Stomach (tissue), 8 donors: ENCODE measurements at regions not wholly inside any gene's neighbourhood (a gene's known extent, or its start where the extent isn't known, plus 50 kb on each side); places are given as distances from the start of the nearest gene placed in this dataset.

Experiments used
- DNase-seq, 2 donors: peaks; one replicate each; pipeline versions ENCODE4 v3.0.0 to v3.0.0-alpha.2; 2013 to 2019
- H3K27ac ChIP-seq, 5 donors: fragments of 200-600 bp in 4 of 5; sonication (generic) in 4 of 5; one replicate each; pipeline ENCODE4 v1.5.1; 2013 to 2019; ENCODE audit warnings: mild to moderate bottlenecking in 1 of 5, moderate library complexity in 1 of 5
- H3K27me3 ChIP-seq, 3 donors: fragments of 200-600 bp; sonication (generic); one replicate each; pipeline ENCODE4 v1.5.1; 2017 to 2019; ENCODE audit warnings: mixed run types in 1 of 3
- H3K36me3 ChIP-seq, 4 donors: fragments of 200-600 bp; sonication (generic); 1 replicate in 3 of 4; 2 replicates in 1 of 4; pipeline ENCODE4 v1.5.1; 2016 to 2019
- H3K4me1 ChIP-seq, 4 donors: fragments of 200-600 bp; sonication (generic); one replicate each; pipeline ENCODE4 v1.5.1; 2016 to 2019
- H3K4me3 ChIP-seq, 4 donors: fragments of 200-600 bp; sonication (generic) in 3 of 4; one replicate each; pipeline ENCODE4 v1.5.1; 2016 to 2019; ENCODE audit warnings: mild to moderate bottlenecking in 1 of 4
- H3K9me3 ChIP-seq, 4 donors: fragments of 200-600 bp; sonication (generic); one replicate each; pipeline ENCODE4 v1.5.1; 2016 to 2019
- CTCF ChIP-seq, 7 experiments: fragments of 450-650 bp in 4 of 7; fragments of 200-600 bp in 3 of 7; sonication (generic) in 3 of 7; IDR thresholded peaks; one replicate each; pipeline ENCODE4 v1.5.1; 2016 to 2019; ENCODE audit warnings: antibody characterized with exemption in 7 of 7, control low read depth in 2 of 7, mild to moderate bottlenecking in 1 of 7
- EP300 ChIP-seq: sonication (generic); formaldehyde crosslinking; IDR thresholded peaks from one replicate; pipeline ENCODE4 v1.6.1; 2017; ENCODE audit warnings: antibody characterized with exemption
- POLR2A ChIP-seq, 4 donors: fragments of 450-650 bp; IDR thresholded peaks; one replicate each; pipeline ENCODE4 v1.6.1; 2016; ENCODE audit warnings: antibody characterized with exemption in 4 of 4, control low read depth in 2 of 4, mild to moderate bottlenecking in 1 of 4, moderate library complexity in 1 of 4
- POLR2AphosphoS5 ChIP-seq, 3 donors: sonication (generic); formaldehyde crosslinking; IDR thresholded peaks; one replicate each; pipeline ENCODE4 v1.6.1; 2016; ENCODE audit warnings: antibody characterized with exemption in 3 of 3
- WGBS, 5 donors: extraction: QIAGEN DNeasy Blood & Tissue Kit in 3 of 5; methylation state at CpG; one replicate each; pipeline versions ENCODE4 v1.1.5 to v1.1.7; 2013 to 2018; 5-methylcytosine and 5-hydroxymethylcytosine counted together
- intact Hi-C: fragments of 100-400 bp; cut with DNase I; formaldehyde crosslinking; loops from one replicate; pipeline ENCODE4 v1.15.1; 2023; ENCODE audit warnings: low total_unique reads
- donor health status: healthy with polysubstance abuse.
- donor health status: Bipolar disorder and iron deficiency.
- donor health status: healthy.

- WGBS, 5 donors: 31 to 52% (median 36%) methylated on average over 2 of the region's 2 CpGs
- H3K27ac ChIP-seq: no peak overlapping the region
- intact Hi-C loops: no loop called here
- no peak for DNase-seq
- TF ChIP-seq POLR2AphosphoS5 (IDR thresholded peaks at IDR 0.05): no peak
- H3K27me3 ChIP-seq: no peaks in the 10 kb centered on the region
- H3K4me3 ChIP-seq: no peak overlapping the region
- no peaks in the 10 kb centered on the region for H3K9me3 ChIP-seq
- H3K36me3 ChIP-seq: no peaks in the 10 kb centered on the region
- no peaks in the 10 kb centered on the region for H3K4me1 ChIP-seq
Observed at GRCh38 chr1:96352733-96353132, 368.9 kb upstream of the PTBP2 start.

GRCh38 chr1:96355521-96355920 lies 366.1 kb upstream of the PTBP2 start:
- Histone ChIP-seq H3K27me3 (no peaks in the 10 kb centered on the region), H3K4me3 (no peak overlapping the region), H3K4me1 (no peaks in the 10 kb centered on the region), H3K36me3 (no peaks in the 10 kb centered on the region), H3K9me3 (no peaks in the 10 kb centered on the region), H3K27ac (no peak overlapping the region)
- 68 to 79% (median 70%) methylated on average over 6 of the region's 6 CpGs for WGBS, 5 donors
- DNase-seq: no peak
- TF ChIP-seq POLR2A (IDR thresholded peaks at IDR 0.05) (no peak), CTCF (IDR thresholded peaks at IDR 0.05) (no peak), EP300 (no peak), POLR2AphosphoS5 (IDR thresholded peaks at IDR 0.05) (no peak)
- intact Hi-C loops: no loop called here

GRCh38 chr1:96355961-96356360 lies 365.6 kb upstream of the PTBP2 start:
- 83 to 95% (median 91%) methylated on average over 2 of the region's 2 CpGs for WGBS, 5 donors
- intact Hi-C loops: no loop called here

GRCh38 chr1:96357141-96357765 lies 364.3 kb upstream of the PTBP2 start:
- Histone ChIP-seq H3K4me3 (no peak overlapping the region), H3K4me1 (no peaks in the 10 kb centered on the region), H3K27me3 (no peaks in the 10 kb centered on the region), H3K27ac (no peak overlapping the region), H3K36me3 (no peaks in the 10 kb centered on the region), H3K9me3 (no peaks in the 10 kb centered on the region)
- TF ChIP-seq POLR2AphosphoS5 (IDR thresholded peaks at IDR 0.05): no peak
- TF ChIP-seq CTCF (IDR thresholded peaks at IDR 0.05): no peak
- no peak for TF ChIP-seq POLR2A (IDR thresholded peaks at IDR 0.05)
- no peak for TF ChIP-seq EP300
- intact Hi-C loops: no loop called here
- 45 to 66% (median 57%) methylated on average over 2 of the region's 2 CpGs for WGBS, 5 donors
- no peak for DNase-seq

More at GRCh38 chr1:96355961-96356360, 365.6 kb upstream of the PTBP2 start:
- no peaks in the 10 kb centered on the region for H3K4me1 ChIP-seq
- H3K27me3 ChIP-seq: no peaks in the 10 kb centered on the region
- no peaks in the 10 kb centered on the region for H3K9me3 ChIP-seq
- DNase-seq: no peak
- no peak overlapping the region for H3K4me3 ChIP-seq
- no peak overlapping the region for H3K27ac ChIP-seq
- no peak for TF ChIP-seq POLR2AphosphoS5 (IDR thresholded peaks at IDR 0.05)
- TF ChIP-seq CTCF (IDR thresholded peaks at IDR 0.05): no peak
- TF ChIP-seq POLR2A (IDR thresholded peaks at IDR 0.05): no peak
- H3K36me3 ChIP-seq: no peaks in the 10 kb centered on the region

- no peaks in the 10 kb centered on the region for H3K36me3 ChIP-seq
- intact Hi-C loops: no loop called here
- no peaks in the 10 kb centered on the region for H3K4me1 ChIP-seq
- no peak for DNase-seq
- H3K27ac ChIP-seq: no peak overlapping the region
- H3K27me3 ChIP-seq: no peaks in the 10 kb centered on the region
- TF ChIP-seq POLR2AphosphoS5 (IDR thresholded peaks at IDR 0.05) (no peak), CTCF (IDR thresholded peaks at IDR 0.05) (no peak), POLR2A (IDR thresholded peaks at IDR 0.05) (no peak), EP300 (no peak)
- H3K9me3 ChIP-seq: no peaks in the 10 kb centered on the region
- WGBS, 5 donors: 65 to 96% (median 81%) methylated on average over 3 of the region's 3 CpGs
- H3K4me3 ChIP-seq: no peak overlapping the region
Observed at GRCh38 chr1:96358057-96358456, 363.5 kb upstream of the PTBP2 start.
